Keratinocyte (primary cell): ENCODE measurements at regions not wholly inside any gene's neighbourhood (a gene's known extent, or its start where the extent isn't known, plus 50 kb on each side); places are given as distances from the start of the nearest gene placed in this dataset.

Experiments
- EZH2 ChIP-seq: IDR thresholded peaks from one replicate; pipeline ENCODE4 v1.6.1; 2012; ENCODE audit warnings: inconsistent platforms, mild to moderate bottlenecking, low read length, moderate library complexity
- TF ChIP-seq, protein P1 (sequence below), 3 experiments: IDR thresholded peaks in 1 of 3; conservative IDR thresholded peaks in 1 of 3; optimal IDR thresholded peaks in 1 of 3; 2 replicates in 2 of 3; 3 replicates in 1 of 3; pipeline versions ENCODE3 to v1.5.1; 2011; ENCODE audit warnings: low read length in 3 of 3, mild to moderate bottlenecking in 3 of 3, moderate library complexity in 2 of 3, control low read depth in 1 of 3, inconsistent platforms in 1 of 3; ENCODE audit not compliant: insufficient read depth in 2 of 3; ENCODE audit errors: extremely low read depth in 1 of 3

DNA sequence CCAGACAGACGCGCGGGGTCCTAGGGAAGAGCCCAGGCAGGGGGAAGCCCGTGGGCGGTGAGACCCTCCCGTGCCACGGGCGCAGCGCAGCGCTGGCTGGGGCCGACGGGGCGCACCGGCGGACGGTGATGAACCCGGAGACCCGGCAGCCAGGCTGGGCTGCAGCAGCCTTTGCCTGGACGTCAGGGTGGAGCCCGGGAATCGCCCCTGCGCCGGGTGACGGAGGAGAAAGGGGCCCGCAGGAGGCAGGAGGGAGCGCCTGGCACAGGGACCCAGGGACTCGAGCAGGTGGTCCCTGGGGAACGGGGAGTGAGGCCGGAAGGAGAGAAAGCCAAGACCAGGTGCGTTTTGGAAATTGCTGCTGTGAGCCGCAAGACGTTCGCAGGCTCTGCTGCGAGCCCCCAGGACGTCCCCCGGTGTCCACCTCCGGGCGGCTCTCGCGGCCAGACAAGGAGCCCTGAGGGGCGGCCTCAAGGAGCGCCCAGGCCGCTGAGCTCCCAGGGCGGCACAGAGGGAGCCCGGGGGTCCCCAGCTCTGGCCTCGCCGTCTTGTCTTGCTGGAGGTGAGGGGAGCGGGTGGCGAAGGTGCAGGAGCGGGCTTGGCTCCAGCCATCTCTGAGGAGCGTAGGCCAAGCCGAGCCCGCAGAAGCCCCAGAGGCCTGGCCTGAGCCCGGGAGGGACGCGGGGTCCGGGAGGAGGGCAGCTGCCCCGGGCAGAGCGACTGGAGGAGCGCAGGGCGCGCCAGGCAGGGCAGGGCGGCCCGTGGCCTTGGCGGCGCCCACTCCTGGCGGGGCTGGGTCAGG, 191.2 kb upstream of the PDE10A start:
- TF ChIP-seq, protein P1, sequence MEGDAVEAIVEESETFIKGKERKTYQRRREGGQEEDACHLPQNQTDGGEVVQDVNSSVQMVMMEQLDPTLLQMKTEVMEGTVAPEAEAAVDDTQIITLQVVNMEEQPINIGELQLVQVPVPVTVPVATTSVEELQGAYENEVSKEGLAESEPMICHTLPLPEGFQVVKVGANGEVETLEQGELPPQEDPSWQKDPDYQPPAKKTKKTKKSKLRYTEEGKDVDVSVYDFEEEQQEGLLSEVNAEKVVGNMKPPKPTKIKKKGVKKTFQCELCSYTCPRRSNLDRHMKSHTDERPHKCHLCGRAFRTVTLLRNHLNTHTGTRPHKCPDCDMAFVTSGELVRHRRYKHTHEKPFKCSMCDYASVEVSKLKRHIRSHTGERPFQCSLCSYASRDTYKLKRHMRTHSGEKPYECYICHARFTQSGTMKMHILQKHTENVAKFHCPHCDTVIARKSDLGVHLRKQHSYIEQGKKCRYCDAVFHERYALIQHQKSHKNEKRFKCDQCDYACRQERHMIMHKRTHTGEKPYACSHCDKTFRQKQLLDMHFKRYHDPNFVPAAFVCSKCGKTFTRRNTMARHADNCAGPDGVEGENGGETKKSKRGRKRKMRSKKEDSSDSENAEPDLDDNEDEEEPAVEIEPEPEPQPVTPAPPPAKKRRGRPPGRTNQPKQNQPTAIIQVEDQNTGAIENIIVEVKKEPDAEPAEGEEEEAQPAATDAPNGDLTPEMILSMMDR (optimal IDR thresholded peaks at IDR 0.05 in 1 of 3, IDR thresholded peaks at IDR 0.05 in 1 of 3, conservative IDR thresholded peaks at IDR 0.05 in 1 of 3; ENCODE audit: extremely low read depth in 1 of 3, insufficient read depth in 2 of 3, low read length in 3 of 3), result no peak
- TF ChIP-seq EZH2, result no peak
